ENCODE measurements at regions not wholly inside any gene's neighbourhood (a gene's known extent, or its start where the extent isn't known, plus 50 kb on each side); places are given as distances from the start of the nearest gene placed in this dataset.

- H3K27ac ChIP-seq: no peak overlapping the region
- 44 to 78% (median 71%) methylated on average over 2 of the region's 2 CpGs for WGBS, 5 donors
- intact Hi-C loops (cut with DNase I; ENCODE audit: low total_unique reads): no loop called here
- H3K27me3 ChIP-seq (replicated peaks in 1 of 7): peaks cover 0 to 62% (median 10%) of the 10 kb centered on the region in 7 donors
- H3K36me3 ChIP-seq: no peaks in the 10 kb centered on the region
- DNase-seq: no peak
- no peaks in the 10 kb centered on the region for H3K4me1 ChIP-seq
- H3K9me3 ChIP-seq: no peaks in the 10 kb centered on the region
- TF ChIP-seq POLR2AphosphoS5 (IDR thresholded peaks at IDR 0.05) (no peak), CTCF (IDR thresholded peaks at IDR 0.05 in 8 of 11, conservative IDR thresholded peaks at IDR 0.05 in 3 of 11) (no peak), POLR2A (IDR thresholded peaks at IDR 0.05) (no peak)
- H3K4me3 ChIP-seq: no peak overlapping the region
Observed at GRCh38 chr17:34452769-34453168, 89.7 kb upstream of the CCL1 start.

GRCh38 chr17:34451313-34451712, 88.3 kb upstream of the CCL1 start:
- no peak for DNase-seq
- intact Hi-C loops (cut with DNase I; ENCODE audit: low total_unique reads): no loop called here
- Histone ChIP-seq H3K4me1 (no peaks in the 10 kb centered on the region), H3K9me3 (no peaks in the 10 kb centered on the region), H3K27ac (no peak overlapping the region), H3K36me3 (no peaks in the 10 kb centered on the region), H3K27me3 (replicated peaks in 1 of 7) (peaks cover 0 to 61% (median 10%) of the 10 kb centered on the region in 7 donors), H3K4me3 (no peak overlapping the region)
- 79 to 95% (median 82%) methylated on average over 2 of the region's 2 CpGs for WGBS, 5 donors
- TF ChIP-seq CTCF (IDR thresholded peaks at IDR 0.05 in 8 of 11, conservative IDR thresholded peaks at IDR 0.05 in 3 of 11): no peak

- intact Hi-C loops (cut with DNase I; ENCODE audit: low total_unique reads): no loop called here
- no peak overlapping the region for H3K4me3 ChIP-seq
- 51 to 81% (median 64%) methylated on average over 3 of the region's 3 CpGs for WGBS, 5 donors
Observed at GRCh38 chr17:34447406-34447805, 84.4 kb upstream of the CCL1 start.

GRCh38 chr17:34445101-34445500, 82.1 kb upstream of the CCL1 start:
- Histone ChIP-seq H3K4me3 (no peak overlapping the region), H3K27me3 (replicated peaks in 1 of 7) (peaks cover 0 to 66% (median 0%) of the 10 kb centered on the region in 7 donors), H3K36me3 (no peaks in the 10 kb centered on the region), H3K9me3 (no peaks in the 10 kb centered on the region), H3K27ac (no peak overlapping the region), H3K4me1 (peaks cover 0 to 5% (median 0%) of the 10 kb centered on the region in 6 donors)
- intact Hi-C loops (cut with DNase I; ENCODE audit: low total_unique reads): no loop called here
- TF ChIP-seq CTCF (IDR thresholded peaks at IDR 0.05 in 8 of 11, conservative IDR thresholded peaks at IDR 0.05 in 3 of 11) (no peak), POLR2AphosphoS5 (IDR thresholded peaks at IDR 0.05) (no peak), POLR2A (IDR thresholded peaks at IDR 0.05) (no peak)
- 57 to 78% (median 72%) methylated on average over 6 to 9 of the region's 9 CpGs for WGBS, 5 donors
- no peak for DNase-seq

More at GRCh38 chr17:34447406-34447805, 84.4 kb upstream of the CCL1 start:
- Histone ChIP-seq H3K36me3 (no peaks in the 10 kb centered on the region), H3K27ac (no peak overlapping the region), H3K9me3 (no peaks in the 10 kb centered on the region), H3K4me1 (peaks cover 0 to 5% (median 0%) of the 10 kb centered on the region in 6 donors), H3K27me3 (replicated peaks in 1 of 7) (peaks cover 0 to 68% (median 0%) of the 10 kb centered on the region in 7 donors)
- no peak for DNase-seq
- TF ChIP-seq POLR2A (IDR thresholded peaks at IDR 0.05): no peak
- TF ChIP-seq POLR2AphosphoS5 (IDR thresholded peaks at IDR 0.05): no peak
- TF ChIP-seq CTCF (IDR thresholded peaks at IDR 0.05 in 8 of 11, conservative IDR thresholded peaks at IDR 0.05 in 3 of 11): no peak
